A673 (cell line): ENCODE measurements at regions not wholly inside any gene's neighbourhood (a gene's known extent, or its start where the extent isn't known, plus 50 kb on each side); places are given as distances from the start of the nearest gene placed in this dataset.

Experiments used
- BruUV-seq: library from RNA; stranded (reverse); fragments of 400-500 nt; replicated peaks from 2 replicates; lab custom pipeline; 2021; lab: Mats Ljungman, UMichigan
- CTCF ChIA-PET: fragments of 300-600 bp; sonication (Branson Sonifier 250); formaldehyde crosslinking; loops from one replicate; lab custom pipeline; 2022; ENCODE audit warnings: antibody characterized with exemption; lab: Charles Lee
- POLR2A ChIA-PET: fragments of 300-600 bp; sonication (Branson Sonifier 250); formaldehyde crosslinking; loops from one replicate; lab custom pipeline; 2022; ENCODE audit warnings: antibody characterized with exemption; ENCODE audit not compliant: low non-redundant PET; lab: Charles Lee
- DNase-seq: peaks from one replicate; pipeline ENCODE4 v3.0.0-alpha.2; 2015; ENCODE audit warnings: low spot score
- H3K27ac ChIP-seq: fragments of 200-600 bp; sonication (generic); 2 replicates; pipeline ENCODE4 v1.5.1; 2016; ENCODE audit warnings: mixed run types, low read depth, mild to moderate bottlenecking, mixed read lengths, antibody characterized with exemption, low read length; ENCODE audit not compliant: poor library complexity, severe bottlenecking
- H3K27me3 ChIP-seq: fragments of 200-600 bp; sonication (generic); replicated peaks from 2 replicates; pipeline ENCODE4 v1.6.1; 2017; ENCODE audit warnings: mixed run types, low read depth, mild to moderate bottlenecking, mixed read lengths, antibody characterized with exemption, low read length; ENCODE audit not compliant: insufficient read depth, poor library complexity
- H3K36me3 ChIP-seq: fragments of 200-600 bp; sonication (generic); 2 replicates; pipeline ENCODE4 v1.6.1; 2016; ENCODE audit warnings: mixed run types, mild to moderate bottlenecking, mixed read lengths, antibody characterized with exemption, low read length; ENCODE audit not compliant: insufficient read depth, poor library complexity, severe bottlenecking
- H3K4me1 ChIP-seq: fragments of 200-600 bp; sonication (generic); 2 replicates; pipeline ENCODE4 v1.6.1; 2017; ENCODE audit warnings: mixed run types, mild to moderate bottlenecking, mixed read lengths, antibody characterized with exemption, low read length; ENCODE audit not compliant: insufficient read depth, poor library complexity, severe bottlenecking
- H3K4me3 ChIP-seq: fragments of 200-600 bp; sonication (generic); 2 replicates; pipeline ENCODE4 v1.5.1; 2016; ENCODE audit warnings: low read depth, mixed run types, mild to moderate bottlenecking, mixed read lengths, low read length; ENCODE audit not compliant: poor library complexity, severe bottlenecking
- H3K9me3 ChIP-seq: fragments of 200-600 bp; sonication (generic); 2 replicates; pipeline ENCODE4 v1.6.1; 2016; ENCODE audit warnings: mixed run types, low read depth, mild to moderate bottlenecking, mixed read lengths, antibody characterized with exemption, low read length; ENCODE audit not compliant: poor library complexity, severe bottlenecking
- EZH2 ChIP-seq: fragments of 200-600 bp; sonication (generic); IDR thresholded peaks from 2 replicates; pipeline ENCODE4 v1.6.1; 2017; ENCODE audit warnings: borderline replicate concordance, low read depth, mild to moderate bottlenecking, mixed read lengths, antibody characterized with exemption, low read length; ENCODE audit not compliant: poor library complexity, severe bottlenecking
- intact Hi-C: fragments of 100-400 bp; cut with micrococcal nuclease; formaldehyde crosslinking; loops from one replicate; pipeline ENCODE4 v1.10.0; 2022; ENCODE audit not compliant: unreplicated experiment
- TF ChIP-seq, protein P1 (sequence below): fragments of 300-800, 200-600 bp; sonication (generic); conservative IDR thresholded peaks from 2 replicates; pipeline ENCODE4 v1.5.1; 2017; ENCODE audit warnings: low read depth, mild to moderate bottlenecking, antibody characterized with exemption, low read length, moderate library complexity, mixed read lengths

DNA sequence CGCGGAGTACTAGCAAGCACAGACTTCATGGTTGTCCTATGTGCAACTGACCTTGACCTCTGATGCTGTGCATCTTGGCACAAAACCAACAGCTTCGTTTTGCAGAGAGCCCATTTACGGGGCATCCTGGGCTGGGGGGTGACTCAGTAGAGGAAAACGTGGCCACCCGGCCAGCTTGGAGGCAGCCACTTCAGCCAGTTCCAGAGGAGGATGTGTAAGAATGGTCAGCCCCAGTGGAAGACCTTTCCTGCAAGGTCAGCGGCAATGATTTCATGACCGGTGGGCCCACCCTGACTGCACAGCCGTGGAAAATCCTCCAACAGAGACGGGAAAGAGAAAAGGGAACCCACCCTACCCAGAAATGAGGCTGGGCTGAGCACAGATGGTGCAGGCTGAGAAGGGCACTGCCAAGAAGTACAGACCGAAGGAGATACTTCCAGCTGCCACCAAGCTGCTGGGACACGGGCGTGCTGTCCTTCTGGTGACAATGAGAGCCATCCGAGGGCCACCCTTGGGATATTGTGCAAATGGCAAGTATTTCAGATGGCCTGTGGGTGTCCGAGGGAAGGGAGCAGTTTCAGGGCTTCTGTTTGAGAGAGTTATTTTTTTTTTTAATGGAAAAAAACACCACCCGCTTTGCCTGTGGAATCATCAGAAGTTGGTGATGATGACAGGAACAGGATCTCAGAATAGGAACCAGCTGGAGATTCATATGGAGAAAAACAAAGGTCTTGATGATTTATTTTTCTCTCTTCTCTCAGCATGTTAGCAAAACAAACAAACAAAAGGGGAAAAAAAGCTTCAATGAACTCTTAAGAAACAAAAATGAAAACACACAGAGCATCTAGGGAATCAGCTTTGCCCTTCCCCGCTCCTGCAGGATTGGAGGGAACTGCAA, 120.2 kb upstream of the RFLNA start:
- Histone ChIP-seq H3K36me3 (no peaks in the 10 kb centered on the region), H3K4me3 (no peak overlapping the region), H3K27me3 (no peaks in the 10 kb centered on the region), H3K27ac (no peak overlapping the region), H3K9me3 (no peaks in the 10 kb centered on the region), H3K4me1 (no peaks in the 10 kb centered on the region)
- BruUV-seq = no TSS peak
- intact Hi-C loops = no loop called here
- no peak for DNase-seq
- no peak for TF ChIP-seq EZH2
- TF ChIP-seq, protein P1, sequence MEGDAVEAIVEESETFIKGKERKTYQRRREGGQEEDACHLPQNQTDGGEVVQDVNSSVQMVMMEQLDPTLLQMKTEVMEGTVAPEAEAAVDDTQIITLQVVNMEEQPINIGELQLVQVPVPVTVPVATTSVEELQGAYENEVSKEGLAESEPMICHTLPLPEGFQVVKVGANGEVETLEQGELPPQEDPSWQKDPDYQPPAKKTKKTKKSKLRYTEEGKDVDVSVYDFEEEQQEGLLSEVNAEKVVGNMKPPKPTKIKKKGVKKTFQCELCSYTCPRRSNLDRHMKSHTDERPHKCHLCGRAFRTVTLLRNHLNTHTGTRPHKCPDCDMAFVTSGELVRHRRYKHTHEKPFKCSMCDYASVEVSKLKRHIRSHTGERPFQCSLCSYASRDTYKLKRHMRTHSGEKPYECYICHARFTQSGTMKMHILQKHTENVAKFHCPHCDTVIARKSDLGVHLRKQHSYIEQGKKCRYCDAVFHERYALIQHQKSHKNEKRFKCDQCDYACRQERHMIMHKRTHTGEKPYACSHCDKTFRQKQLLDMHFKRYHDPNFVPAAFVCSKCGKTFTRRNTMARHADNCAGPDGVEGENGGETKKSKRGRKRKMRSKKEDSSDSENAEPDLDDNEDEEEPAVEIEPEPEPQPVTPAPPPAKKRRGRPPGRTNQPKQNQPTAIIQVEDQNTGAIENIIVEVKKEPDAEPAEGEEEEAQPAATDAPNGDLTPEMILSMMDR = no peak
- ChIA-PET POLR2A (no interaction called here), CTCF (no interaction called here)

DNA sequence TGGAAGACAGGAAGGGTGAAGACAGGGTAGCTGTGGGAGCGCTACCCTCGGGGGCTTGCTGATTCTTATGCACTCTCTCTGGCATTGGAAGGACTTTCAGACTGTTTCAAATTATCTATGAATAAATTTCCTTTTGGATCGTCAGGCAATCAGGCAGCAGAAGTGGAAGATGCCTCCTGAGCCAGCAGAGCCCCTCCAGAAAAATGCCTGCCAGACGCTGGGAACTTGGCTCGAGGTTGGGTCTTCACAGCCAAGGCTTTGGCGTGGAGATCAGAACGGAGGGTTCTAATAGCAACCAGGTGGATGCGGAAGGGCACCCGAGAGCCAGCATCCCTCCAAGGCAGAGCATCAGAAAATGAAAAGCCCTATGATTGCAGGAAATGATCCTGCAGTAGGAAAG, 119.2 kb upstream of the RFLNA start:
- DNase-seq = no peak
- Histone ChIP-seq H3K4me1 (no peaks in the 10 kb centered on the region), H3K4me3 (no peak overlapping the region), H3K27me3 (no peaks in the 10 kb centered on the region), H3K27ac (no peak overlapping the region), H3K9me3 (no peaks in the 10 kb centered on the region), H3K36me3 (no peaks in the 10 kb centered on the region)
- no TSS peak for BruUV-seq
- ChIA-PET POLR2A (no interaction called here), CTCF (no interaction called here)
- intact Hi-C loops = no loop called here
- TF ChIP-seq, protein P1 = no peak
- no peak for TF ChIP-seq EZH2

DNA sequence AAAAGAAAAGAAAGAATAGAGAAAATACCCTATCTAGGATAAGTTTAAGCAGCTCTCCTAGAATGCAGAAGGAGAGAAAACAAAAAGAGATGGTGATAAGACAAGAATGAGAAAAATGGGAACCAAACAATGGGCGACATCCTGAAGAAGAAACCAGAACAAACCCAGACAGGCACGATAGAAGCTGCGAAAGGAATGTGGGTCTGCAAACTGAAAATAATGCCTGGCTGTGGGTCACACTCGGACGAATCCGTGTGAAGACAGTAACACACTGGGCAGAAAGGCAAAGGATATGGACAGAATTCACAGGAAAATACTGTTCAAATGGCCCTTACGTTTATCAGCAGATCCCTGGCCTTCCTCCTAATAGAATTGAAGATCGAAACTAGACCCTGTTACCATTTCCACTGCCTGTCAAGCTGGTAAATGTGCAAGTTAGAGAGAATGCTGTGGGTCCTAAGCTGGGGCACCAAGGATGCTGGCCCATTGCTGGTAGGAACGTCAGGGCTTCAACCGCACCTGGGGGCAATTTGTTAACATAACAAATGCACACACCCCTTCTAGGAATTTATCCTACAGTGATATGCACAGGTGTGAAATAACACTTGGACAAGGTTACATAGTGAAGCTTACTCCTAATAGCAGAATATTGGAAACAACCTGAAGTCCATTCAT, 117.5 kb upstream of the RFLNA start:
- ChIA-PET CTCF (no interaction called here), POLR2A (interaction anchor here (0.7 kb wide), 1 partner anchor 9 kb away, joined by 9 read pairs; no protein-coding TSS in a partner anchor)
- BruUV-seq = no TSS peak
- Histone ChIP-seq H3K9me3 (no peaks in the 10 kb centered on the region), H3K4me3 (no peak overlapping the region), H3K27me3 (no peaks in the 10 kb centered on the region), H3K4me1 (no peaks in the 10 kb centered on the region), H3K27ac (no peak overlapping the region), H3K36me3 (no peaks in the 10 kb centered on the region)
- DNase-seq = no peak
- TF ChIP-seq, protein P1 = no peak
- TF ChIP-seq EZH2 = no peak
- intact Hi-C loops = no loop called here
